GM23338 (cell line): ENCODE measurements at regions not wholly inside any gene's neighbourhood (a gene's known extent, or its start where the extent isn't known, plus 50 kb on each side); places are given as distances from the start of the nearest gene placed in this dataset.

Experiments
- ATAC-seq: fragments of 200-7000 bp; cut with Tn5 transposase; 3 replicates; pipeline ENCODE4 v1.9.1; 2020
- DNase-seq: peaks from one replicate; pipeline ENCODE4 v3.0.0-alpha.2; 2015; ENCODE audit warnings: low spot score
- H2AFZ ChIP-seq: fragments of 200-600 bp; sonication (generic); 2 replicates; pipeline ENCODE4 v1.8.0; 2016; ENCODE audit warnings: antibody characterized with exemption, mild to moderate bottlenecking, moderate library complexity
- H3F3A ChIP-seq: fragments of 200-600 bp; sonication (generic); replicated peaks from 2 replicates; pipeline ENCODE4 v1.8.0; 2017; ENCODE audit warnings: antibody characterized with exemption, mixed run types, low read depth
- H3K27ac ChIP-seq: fragments of 200-600 bp; sonication (generic); 2 replicates; pipeline ENCODE4 v1.6.1; 2016; ENCODE audit warnings: low read depth
- H3K27me3 ChIP-seq: fragments of 200-600 bp; sonication (generic); 2 replicates; pipeline ENCODE4 v1.8.0; 2016; ENCODE audit warnings: mild to moderate bottlenecking, mixed run types, moderate library complexity; ENCODE audit not compliant: insufficient read depth
- H3K36me3 ChIP-seq: fragments of 200-600 bp; sonication (generic); 2 replicates; pipeline ENCODE4 v1.8.0; 2016; ENCODE audit warnings: mild to moderate bottlenecking; ENCODE audit not compliant: insufficient read depth
- H3K4me1 ChIP-seq: fragments of 200-600 bp; sonication (generic); 2 replicates; pipeline ENCODE4 v1.8.0; 2016; ENCODE audit warnings: mild to moderate bottlenecking, moderate library complexity; ENCODE audit not compliant: insufficient read depth
- H3K4me2 ChIP-seq: fragments of 200-600 bp; sonication (generic); 2 replicates; pipeline ENCODE4 v1.7.1; 2017; ENCODE audit warnings: mixed run types
- H3K4me3 ChIP-seq: fragments of 200-600 bp; sonication (generic); 2 replicates; pipeline ENCODE4 v1.6.1; 2016; ENCODE audit warnings: mixed run types
- H3K79me2 ChIP-seq: fragments of 200-600 bp; sonication (generic); replicated peaks from 2 replicates; pipeline ENCODE4 v1.8.0; 2017; ENCODE audit warnings: mild to moderate bottlenecking; ENCODE audit not compliant: insufficient read depth
- H3K9me2 ChIP-seq: fragments of 200-600 bp; sonication (generic); 2 replicates; pipeline ENCODE4 v1.8.0; 2017; ENCODE audit not compliant: insufficient read depth
- H4K20me1 ChIP-seq: fragments of 200-600 bp; sonication (generic); replicated peaks from 2 replicates; pipeline ENCODE4 v1.8.0; 2017; ENCODE audit warnings: mild to moderate bottlenecking; ENCODE audit not compliant: insufficient read depth
- H3K27ac Mint-ChIP-seq: 2 replicates; pipeline ENCODE4 v1.8.0; 2020; ENCODE audit warnings: inconsistent platforms, mild to moderate bottlenecking, moderate library complexity, mixed read lengths
- H3K27me3 Mint-ChIP-seq: 3 replicates; pipeline ENCODE4 v1.8.0; 2022; ENCODE audit warnings: low read depth, mild to moderate bottlenecking, moderate library complexity, mixed read lengths, inconsistent platforms; ENCODE audit not compliant: insufficient read depth, poor library complexity
- H3K36me3 Mint-ChIP-seq: 3 replicates; pipeline ENCODE4 v1.8.0; 2021; ENCODE audit warnings: low read depth, mild to moderate bottlenecking, inconsistent platforms, moderate library complexity, mixed read lengths
- H3K4me1 Mint-ChIP-seq: 3 replicates; pipeline ENCODE4 v1.8.0; 2020; ENCODE audit warnings: mild to moderate bottlenecking, inconsistent platforms, mixed read lengths
- H3K4me3 Mint-ChIP-seq: 3 replicates; pipeline ENCODE4 v1.8.0; 2021; ENCODE audit warnings: moderate library complexity, mild to moderate bottlenecking, inconsistent platforms, mixed read lengths
- H3K9me3 Mint-ChIP-seq: 3 replicates; pipeline ENCODE4 v1.8.0; 2020; ENCODE audit warnings: moderate library complexity, mild to moderate bottlenecking, inconsistent platforms, mixed read lengths
- EZH2 ChIP-seq: fragments of 200-600 bp; sonication (generic); IDR thresholded peaks from one replicate; pipeline ENCODE4 v1.8.0; 2017; ENCODE audit warnings: antibody characterized with exemption, mild to moderate bottlenecking, low read depth; ENCODE audit not compliant: unreplicated experiment
- EZH2phosphoT487 ChIP-seq: fragments of 200-600 bp; sonication (generic); IDR thresholded peaks from one replicate; pipeline ENCODE4 v1.8.1; 2018; ENCODE audit warnings: antibody characterized with exemption; ENCODE audit not compliant: unreplicated experiment
- JUNB ChIP-seq: IDR thresholded peaks from one replicate; pipeline ENCODE4 v1.6.1; 2016; ENCODE audit warnings: antibody characterized with exemption; ENCODE audit not compliant: unreplicated experiment
- NANOG ChIP-seq: IDR thresholded peaks from 2 replicates; pipeline ENCODE4 v1.6.1; 2016; ENCODE audit warnings: antibody characterized with exemption, borderline replicate concordance
- POLR2AphosphoS5 ChIP-seq: IDR thresholded peaks from 2 replicates; pipeline ENCODE4 v1.6.1; 2016; ENCODE audit warnings: antibody characterized with exemption, low read depth
- STAT1 ChIP-seq: IDR thresholded peaks from one replicate; pipeline ENCODE4 v1.6.1; 2016; ENCODE audit warnings: antibody characterized with exemption; ENCODE audit not compliant: unreplicated experiment
- ZNF114 ChIP-seq: fragments of 250-450 bp; sonication (Bioruptor Pico); IDR thresholded peaks from 2 replicates; pipeline ENCODE4 v1.5.0; 2020; ENCODE audit warnings: mild to moderate bottlenecking, moderate library complexity
- ZNF331 ChIP-seq: fragments of 250-450 bp; sonication (Bioruptor Pico); IDR thresholded peaks from 2 replicates; pipeline ENCODE4 v1.5.0; 2020; ENCODE audit warnings: low read depth, mild to moderate bottlenecking, moderate library complexity
- TF ChIP-seq, protein P1 (sequence below): IDR thresholded peaks from one replicate; pipeline ENCODE4 v1.6.1; 2018; ENCODE audit warnings: antibody characterized with exemption; ENCODE audit not compliant: unreplicated experiment
- TF ChIP-seq, protein P2 (sequence below): IDR thresholded peaks from 2 replicates; pipeline ENCODE4 v1.6.1; 2016; ENCODE audit warnings: antibody characterized with exemption
- TF ChIP-seq, protein P3 (sequence below): fragments of 250-450 bp; sonication (Bioruptor Pico); IDR thresholded peaks from 2 replicates; pipeline ENCODE4 v1.5.0; 2020; ENCODE audit warnings: mild to moderate bottlenecking, moderate library complexity

DNA sequence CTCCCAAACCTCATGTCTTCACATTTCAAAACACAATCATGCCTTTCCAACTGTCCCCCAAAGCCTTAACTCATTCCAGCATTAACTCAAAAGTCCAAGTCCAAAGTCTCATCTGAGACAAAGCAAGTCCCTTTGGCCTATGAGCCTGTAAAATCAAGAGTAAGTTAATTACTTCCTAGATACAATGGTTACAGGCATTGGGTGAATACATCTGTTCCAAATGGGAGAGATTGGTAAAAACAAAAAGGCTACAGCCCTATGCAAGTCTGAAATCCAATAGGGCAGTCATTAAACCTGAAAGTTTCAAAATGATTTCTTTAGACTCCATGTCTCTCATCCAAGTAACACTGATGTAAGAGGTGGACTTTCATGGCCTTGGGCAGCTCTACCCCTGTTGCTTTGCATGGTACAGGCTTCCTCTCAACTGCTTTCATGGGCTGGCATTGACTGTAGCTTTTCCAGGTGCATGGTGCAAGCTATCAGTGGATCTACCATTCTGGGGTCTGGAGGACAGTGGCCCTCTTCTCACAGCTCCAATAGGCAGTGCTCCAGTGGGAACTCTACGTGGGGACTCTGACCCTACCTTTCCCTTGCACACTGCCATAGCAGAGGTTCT lies 55.0 kb upstream of the PLSCR4 start:
- ATAC-seq (no peak), DNase-seq (no peak)
- Mint-ChIP-seq H3K36me3 (no peaks in the 10 kb centered on the region), H3K4me3 (no peak overlapping the region), H3K27me3 (peaks cover 3% of the 10 kb centered on the region), H3K9me3 (peaks cover 3% of the 10 kb centered on the region; the same call in 2 of the 3 replicates), H3K4me1 (no peaks in the 10 kb centered on the region), H3K27ac (no peak overlapping the region)
- no peak overlapping the region for H3K4me3 ChIP-seq
- no peaks in the 10 kb centered on the region; the same call in 1 of the 2 replicates for H3K9me2 ChIP-seq
- H3K4me2 ChIP-seq: no peak overlapping the region
- TF ChIP-seq, protein P1, sequence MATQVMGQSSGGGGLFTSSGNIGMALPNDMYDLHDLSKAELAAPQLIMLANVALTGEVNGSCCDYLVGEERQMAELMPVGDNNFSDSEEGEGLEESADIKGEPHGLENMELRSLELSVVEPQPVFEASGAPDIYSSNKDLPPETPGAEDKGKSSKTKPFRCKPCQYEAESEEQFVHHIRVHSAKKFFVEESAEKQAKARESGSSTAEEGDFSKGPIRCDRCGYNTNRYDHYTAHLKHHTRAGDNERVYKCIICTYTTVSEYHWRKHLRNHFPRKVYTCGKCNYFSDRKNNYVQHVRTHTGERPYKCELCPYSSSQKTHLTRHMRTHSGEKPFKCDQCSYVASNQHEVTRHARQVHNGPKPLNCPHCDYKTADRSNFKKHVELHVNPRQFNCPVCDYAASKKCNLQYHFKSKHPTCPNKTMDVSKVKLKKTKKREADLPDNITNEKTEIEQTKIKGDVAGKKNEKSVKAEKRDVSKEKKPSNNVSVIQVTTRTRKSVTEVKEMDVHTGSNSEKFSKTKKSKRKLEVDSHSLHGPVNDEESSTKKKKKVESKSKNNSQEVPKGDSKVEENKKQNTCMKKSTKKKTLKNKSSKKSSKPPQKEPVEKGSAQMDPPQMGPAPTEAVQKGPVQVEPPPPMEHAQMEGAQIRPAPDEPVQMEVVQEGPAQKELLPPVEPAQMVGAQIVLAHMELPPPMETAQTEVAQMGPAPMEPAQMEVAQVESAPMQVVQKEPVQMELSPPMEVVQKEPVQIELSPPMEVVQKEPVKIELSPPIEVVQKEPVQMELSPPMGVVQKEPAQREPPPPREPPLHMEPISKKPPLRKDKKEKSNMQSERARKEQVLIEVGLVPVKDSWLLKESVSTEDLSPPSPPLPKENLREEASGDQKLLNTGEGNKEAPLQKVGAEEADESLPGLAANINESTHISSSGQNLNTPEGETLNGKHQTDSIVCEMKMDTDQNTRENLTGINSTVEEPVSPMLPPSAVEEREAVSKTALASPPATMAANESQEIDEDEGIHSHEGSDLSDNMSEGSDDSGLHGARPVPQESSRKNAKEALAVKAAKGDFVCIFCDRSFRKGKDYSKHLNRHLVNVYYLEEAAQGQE: no peak
- TF ChIP-seq, protein P2, sequence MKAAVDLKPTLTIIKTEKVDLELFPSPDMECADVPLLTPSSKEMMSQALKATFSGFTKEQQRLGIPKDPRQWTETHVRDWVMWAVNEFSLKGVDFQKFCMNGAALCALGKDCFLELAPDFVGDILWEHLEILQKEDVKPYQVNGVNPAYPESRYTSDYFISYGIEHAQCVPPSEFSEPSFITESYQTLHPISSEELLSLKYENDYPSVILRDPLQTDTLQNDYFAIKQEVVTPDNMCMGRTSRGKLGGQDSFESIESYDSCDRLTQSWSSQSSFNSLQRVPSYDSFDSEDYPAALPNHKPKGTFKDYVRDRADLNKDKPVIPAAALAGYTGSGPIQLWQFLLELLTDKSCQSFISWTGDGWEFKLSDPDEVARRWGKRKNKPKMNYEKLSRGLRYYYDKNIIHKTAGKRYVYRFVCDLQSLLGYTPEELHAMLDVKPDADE: no peak
- TF ChIP-seq JUNB (no peak), ZNF331 (CRISPR knock-in tag) (no peak), STAT1 (no peak)
- H3K36me3 ChIP-seq: no peaks in the 10 kb centered on the region
- H4K20me1 ChIP-seq: no peaks in the 10 kb centered on the region
- H3K79me2 ChIP-seq: no peaks in the 10 kb centered on the region
- no peak overlapping the region for H2AFZ ChIP-seq
- no peaks in the 10 kb centered on the region for H3K27me3 ChIP-seq
- no peaks in the 10 kb centered on the region for H3K4me1 ChIP-seq
- no peak overlapping the region for H3K27ac ChIP-seq
- no peaks in the 10 kb centered on the region for H3F3A ChIP-seq

DNA sequence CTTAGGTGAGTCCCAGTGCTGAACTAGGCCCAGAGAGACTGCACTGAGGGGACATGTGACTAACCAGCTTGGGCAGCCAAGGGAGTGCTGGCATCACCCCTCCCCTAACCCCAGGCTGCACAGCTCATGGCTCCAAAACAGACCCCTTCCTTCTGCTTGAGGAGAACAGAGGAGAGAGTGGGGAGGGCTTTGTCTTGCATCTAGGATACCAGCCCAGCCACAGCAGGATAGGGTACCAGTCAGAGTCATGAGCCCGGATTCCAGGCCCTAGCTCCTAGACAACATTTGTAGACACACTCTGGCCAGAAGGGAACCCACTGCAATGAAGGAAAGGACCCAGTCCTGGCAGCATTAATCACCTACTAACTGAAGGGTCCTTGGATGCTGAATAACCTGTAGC lies 49.9 kb upstream of the PLSCR4 start:
- Histone ChIP-seq H3K27ac (no peak overlapping the region), H3K4me2 (no peak overlapping the region), H3K4me1 (no peaks in the 10 kb centered on the region), H3K27me3 (no peaks in the 10 kb centered on the region), H3F3A (no peaks in the 10 kb centered on the region), H4K20me1 (no peaks in the 10 kb centered on the region), H3K36me3 (no peaks in the 10 kb centered on the region), H3K4me3 (no peak overlapping the region), H3K79me2 (no peaks in the 10 kb centered on the region), H3K9me2 (no peaks in the 10 kb centered on the region), H2AFZ (no peak overlapping the region)
- DNase-seq (no peak), ATAC-seq (no peak)
- no peaks in the 10 kb centered on the region for H3K36me3 Mint-ChIP-seq
- H3K27ac Mint-ChIP-seq: no peak overlapping the region
- no peaks in the 10 kb centered on the region for H3K4me1 Mint-ChIP-seq
- H3K27me3 Mint-ChIP-seq: peaks cover 3% of the 10 kb centered on the region
- no peaks in the 10 kb centered on the region; the same call in 1 of the 3 replicates for H3K9me3 Mint-ChIP-seq
- no peak overlapping the region for H3K4me3 Mint-ChIP-seq
- no peak for TF ChIP-seq ZNF114 (CRISPR knock-in tag)
- TF ChIP-seq NANOG: no peak
- no peak for TF ChIP-seq STAT1
- no peak for TF ChIP-seq POLR2AphosphoS5
- no peak for TF ChIP-seq EZH2phosphoT487
- TF ChIP-seq EZH2: no peak
- no peak for TF ChIP-seq JUNB
- TF ChIP-seq, protein P3, sequence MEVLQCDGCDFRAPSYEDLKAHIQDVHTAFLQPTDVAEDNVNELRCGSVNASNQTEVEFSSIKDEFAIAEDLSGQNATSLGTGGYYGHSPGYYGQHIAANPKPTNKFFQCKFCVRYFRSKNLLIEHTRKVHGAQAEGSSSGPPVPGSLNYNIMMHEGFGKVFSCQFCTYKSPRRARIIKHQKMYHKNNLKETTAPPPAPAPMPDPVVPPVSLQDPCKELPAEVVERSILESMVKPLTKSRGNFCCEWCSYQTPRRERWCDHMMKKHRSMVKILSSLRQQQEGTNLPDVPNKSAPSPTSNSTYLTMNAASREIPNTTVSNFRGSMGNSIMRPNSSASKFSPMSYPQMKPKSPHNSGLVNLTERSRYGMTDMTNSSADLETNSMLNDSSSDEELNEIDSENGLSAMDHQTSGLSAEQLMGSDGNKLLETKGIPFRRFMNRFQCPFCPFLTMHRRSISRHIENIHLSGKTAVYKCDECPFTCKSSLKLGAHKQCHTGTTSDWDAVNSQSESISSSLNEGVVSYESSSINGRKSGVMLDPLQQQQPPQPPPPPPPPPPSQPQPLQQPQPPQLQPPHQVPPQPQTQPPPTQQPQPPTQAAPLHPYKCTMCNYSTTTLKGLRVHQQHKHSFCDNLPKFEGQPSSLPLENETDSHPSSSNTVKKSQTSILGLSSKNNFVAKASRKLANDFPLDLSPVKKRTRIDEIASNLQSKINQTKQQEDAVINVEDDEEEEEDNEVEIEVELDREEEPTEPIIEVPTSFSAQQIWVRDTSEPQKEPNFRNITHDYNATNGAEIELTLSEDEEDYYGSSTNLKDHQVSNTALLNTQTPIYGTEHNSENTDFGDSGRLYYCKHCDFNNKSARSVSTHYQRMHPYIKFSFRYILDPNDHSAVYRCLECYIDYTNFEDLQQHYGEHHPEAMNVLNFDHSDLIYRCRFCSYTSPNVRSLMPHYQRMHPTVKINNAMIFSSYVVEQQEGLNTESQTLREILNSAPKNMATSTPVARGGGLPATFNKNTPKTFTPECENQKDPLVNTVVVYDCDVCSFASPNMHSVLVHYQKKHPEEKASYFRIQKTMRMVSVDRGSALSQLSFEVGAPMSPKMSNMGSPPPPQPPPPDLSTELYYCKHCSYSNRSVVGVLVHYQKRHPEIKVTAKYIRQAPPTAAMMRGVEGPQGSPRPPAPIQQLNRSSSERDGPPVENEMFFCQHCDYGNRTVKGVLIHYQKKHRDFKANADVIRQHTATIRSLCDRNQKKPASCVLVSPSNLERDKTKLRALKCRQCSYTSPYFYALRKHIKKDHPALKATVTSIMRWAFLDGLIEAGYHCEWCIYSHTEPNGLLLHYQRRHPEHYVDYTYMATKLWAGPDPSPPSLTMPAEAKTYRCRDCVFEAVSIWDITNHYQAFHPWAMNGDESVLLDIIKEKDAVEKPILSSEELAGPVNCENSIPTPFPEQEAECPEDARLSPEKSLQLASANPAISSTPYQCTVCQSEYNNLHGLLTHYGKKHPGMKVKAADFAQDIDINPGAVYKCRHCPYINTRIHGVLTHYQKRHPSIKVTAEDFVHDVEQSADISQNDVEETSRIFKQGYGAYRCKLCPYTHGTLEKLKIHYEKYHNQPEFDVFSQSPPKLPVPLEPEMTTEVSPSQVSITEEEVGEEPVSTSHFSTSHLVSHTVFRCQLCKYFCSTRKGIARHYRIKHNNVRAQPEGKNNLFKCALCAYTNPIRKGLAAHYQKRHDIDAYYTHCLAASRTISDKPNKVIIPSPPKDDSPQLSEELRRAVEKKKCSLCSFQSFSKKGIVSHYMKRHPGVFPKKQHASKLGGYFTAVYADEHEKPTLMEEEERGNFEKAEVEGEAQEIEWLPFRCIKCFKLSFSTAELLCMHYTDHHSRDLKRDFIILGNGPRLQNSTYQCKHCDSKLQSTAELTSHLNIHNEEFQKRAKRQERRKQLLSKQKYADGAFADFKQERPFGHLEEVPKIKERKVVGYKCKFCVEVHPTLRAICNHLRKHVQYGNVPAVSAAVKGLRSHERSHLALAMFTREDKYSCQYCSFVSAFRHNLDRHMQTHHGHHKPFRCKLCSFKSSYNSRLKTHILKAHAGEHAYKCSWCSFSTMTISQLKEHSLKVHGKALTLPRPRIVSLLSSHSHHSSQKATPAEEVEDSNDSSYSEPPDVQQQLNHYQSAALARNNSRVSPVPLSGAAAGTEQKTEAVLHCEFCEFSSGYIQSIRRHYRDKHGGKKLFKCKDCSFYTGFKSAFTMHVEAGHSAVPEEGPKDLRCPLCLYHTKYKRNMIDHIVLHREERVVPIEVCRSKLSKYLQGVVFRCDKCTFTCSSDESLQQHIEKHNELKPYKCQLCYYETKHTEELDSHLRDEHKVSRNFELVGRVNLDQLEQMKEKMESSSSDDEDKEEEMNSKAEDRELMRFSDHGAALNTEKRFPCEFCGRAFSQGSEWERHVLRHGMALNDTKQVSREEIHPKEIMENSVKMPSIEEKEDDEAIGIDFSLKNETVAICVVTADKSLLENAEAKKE (CRISPR knock-in tag): no peak
